Hepatocyte (in vitro differentiated cells): ENCODE measurements at regions not wholly inside any gene's neighbourhood (a gene's known extent, or its start where the extent isn't known, plus 50 kb on each side); places are given as distances from the start of the nearest gene placed in this dataset.

Experiments
- DNase-seq: peaks from one replicate; pipeline ENCODE4 v3.0.0-alpha.2; 2016; ENCODE audit warnings: low spot score
- H2AFZ ChIP-seq: fragments of 200-600 bp; sonication (generic); 2 replicates; pipeline ENCODE4 v1.6.0; 2016; ENCODE audit warnings: antibody characterized with exemption, mild to moderate bottlenecking
- H3K27ac ChIP-seq: fragments of 200-600 bp; sonication (generic); 2 replicates; pipeline ENCODE4 v1.5.1; 2016; ENCODE audit warnings: mild to moderate bottlenecking
- H3K27me3 ChIP-seq: fragments of 200-600 bp; sonication (generic); 2 replicates; pipeline ENCODE4 v1.6.1; 2016
- H3K36me3 ChIP-seq: fragments of 200-600 bp; sonication (generic); replicated peaks from 2 replicates; pipeline ENCODE4 v1.5.1; 2016; ENCODE audit warnings: low read depth; ENCODE audit not compliant: insufficient read depth
- H3K4me1 ChIP-seq: fragments of 200-600 bp; sonication (generic); 2 replicates; pipeline ENCODE4 v1.5.1; 2016; ENCODE audit warnings: mild to moderate bottlenecking, moderate library complexity; ENCODE audit not compliant: insufficient read depth
- H3K4me2 ChIP-seq: fragments of 200-600 bp; sonication (generic); 2 replicates; pipeline ENCODE4 v1.6.0; 2016
- H3K4me3 ChIP-seq: fragments of 200-600 bp; sonication (generic); 2 replicates; pipeline ENCODE4 v1.5.1; 2016; ENCODE audit warnings: mild to moderate bottlenecking
- H3K79me2 ChIP-seq: fragments of 200-600 bp; sonication (generic); 2 replicates; pipeline ENCODE4 v1.6.0; 2017; ENCODE audit warnings: mild to moderate bottlenecking
- H3K9me2 ChIP-seq: fragments of 200-600 bp; sonication (generic); replicated peaks from 2 replicates; pipeline ENCODE4 v1.6.0; 2017; ENCODE audit warnings: mild to moderate bottlenecking; ENCODE audit not compliant: insufficient read depth
- H3K9me3 ChIP-seq: fragments of 200-600 bp; sonication (generic); 2 replicates; pipeline ENCODE4 v1.5.1; 2016; ENCODE audit warnings: low read depth, mild to moderate bottlenecking
- H4K20me1 ChIP-seq: fragments of 200-600 bp; sonication (generic); 2 replicates; pipeline ENCODE4 v1.6.0; 2016; ENCODE audit warnings: mild to moderate bottlenecking; ENCODE audit not compliant: insufficient read depth, poor library complexity, severe bottlenecking
- EZH2 ChIP-seq: fragments of 200-600 bp; sonication (generic); IDR thresholded peaks from 2 replicates; pipeline ENCODE4 v1.6.1; 2016; ENCODE audit warnings: antibody characterized with exemption, mild to moderate bottlenecking, borderline replicate concordance
- EZH2phosphoT487 ChIP-seq: fragments of 200-600 bp; sonication (generic); IDR thresholded peaks from one replicate; pipeline ENCODE4 v1.6.1; 2018; ENCODE audit warnings: antibody characterized with exemption, mild to moderate bottlenecking, low read depth, moderate library complexity; ENCODE audit not compliant: unreplicated experiment, severe bottlenecking
- WGBS: methylation state at CpG from one replicate; pipeline ENCODE4 v1.1.6; 2016; ENCODE audit warnings: low lambda C conversion rate; ENCODE audit errors: missing lambda C conversion rate; 5-methylcytosine and 5-hydroxymethylcytosine counted together
- TF ChIP-seq, protein P1 (sequence below): fragments of 200-600 bp; sonication (generic); IDR thresholded peaks from 2 replicates; pipeline ENCODE4 v1.5.1; 2016; ENCODE audit warnings: antibody characterized with exemption, mild to moderate bottlenecking; ENCODE audit not compliant: poor library complexity

- Histone ChIP-seq H3K27me3 (no peaks in the 10 kb centered on the region), H3K9me2 (no peaks in the 10 kb centered on the region), H2AFZ (no peak overlapping the region), H3K9me3 (no peaks in the 10 kb centered on the region), H3K36me3 (no peaks in the 10 kb centered on the region), H4K20me1 (no peaks in the 10 kb centered on the region), H3K4me2 (no peak overlapping the region), H3K79me2 (no peaks in the 10 kb centered on the region), H3K27ac (no peak overlapping the region), H3K4me1 (no peaks in the 10 kb centered on the region), H3K4me3 (no peak overlapping the region)
- no peak for TF ChIP-seq EZH2phosphoT487
- TF ChIP-seq EZH2, result no peak
- TF ChIP-seq, protein P1, sequence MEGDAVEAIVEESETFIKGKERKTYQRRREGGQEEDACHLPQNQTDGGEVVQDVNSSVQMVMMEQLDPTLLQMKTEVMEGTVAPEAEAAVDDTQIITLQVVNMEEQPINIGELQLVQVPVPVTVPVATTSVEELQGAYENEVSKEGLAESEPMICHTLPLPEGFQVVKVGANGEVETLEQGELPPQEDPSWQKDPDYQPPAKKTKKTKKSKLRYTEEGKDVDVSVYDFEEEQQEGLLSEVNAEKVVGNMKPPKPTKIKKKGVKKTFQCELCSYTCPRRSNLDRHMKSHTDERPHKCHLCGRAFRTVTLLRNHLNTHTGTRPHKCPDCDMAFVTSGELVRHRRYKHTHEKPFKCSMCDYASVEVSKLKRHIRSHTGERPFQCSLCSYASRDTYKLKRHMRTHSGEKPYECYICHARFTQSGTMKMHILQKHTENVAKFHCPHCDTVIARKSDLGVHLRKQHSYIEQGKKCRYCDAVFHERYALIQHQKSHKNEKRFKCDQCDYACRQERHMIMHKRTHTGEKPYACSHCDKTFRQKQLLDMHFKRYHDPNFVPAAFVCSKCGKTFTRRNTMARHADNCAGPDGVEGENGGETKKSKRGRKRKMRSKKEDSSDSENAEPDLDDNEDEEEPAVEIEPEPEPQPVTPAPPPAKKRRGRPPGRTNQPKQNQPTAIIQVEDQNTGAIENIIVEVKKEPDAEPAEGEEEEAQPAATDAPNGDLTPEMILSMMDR, result no peak
- DNase-seq, result no peak
- WGBS, result 97% methylated on average over 1 of the region's 1 CpG
These were observed 93.7 kb downstream of the DUSP10 start for GRCh38 chr1:221648201-221648600.
